22Rv1 (cell line): ENCODE measurements at regions not wholly inside any gene's neighbourhood (a gene's known extent, or its start where the extent isn't known, plus 50 kb on each side); places are given as distances from the start of the nearest gene placed in this dataset.

Source experiments
- CTCF ChIP-seq: fragments of 450-650 bp; IDR thresholded peaks from 2 replicates; pipeline ENCODE4 v1.5.1; 2017; ENCODE audit warnings: mild to moderate bottlenecking
- ZFX ChIP-seq: fragments of 450-650 bp; IDR thresholded peaks from 2 replicates; pipeline ENCODE4 v1.6.1; 2017; ENCODE audit warnings: antibody characterized with exemption, borderline replicate concordance

DNA sequence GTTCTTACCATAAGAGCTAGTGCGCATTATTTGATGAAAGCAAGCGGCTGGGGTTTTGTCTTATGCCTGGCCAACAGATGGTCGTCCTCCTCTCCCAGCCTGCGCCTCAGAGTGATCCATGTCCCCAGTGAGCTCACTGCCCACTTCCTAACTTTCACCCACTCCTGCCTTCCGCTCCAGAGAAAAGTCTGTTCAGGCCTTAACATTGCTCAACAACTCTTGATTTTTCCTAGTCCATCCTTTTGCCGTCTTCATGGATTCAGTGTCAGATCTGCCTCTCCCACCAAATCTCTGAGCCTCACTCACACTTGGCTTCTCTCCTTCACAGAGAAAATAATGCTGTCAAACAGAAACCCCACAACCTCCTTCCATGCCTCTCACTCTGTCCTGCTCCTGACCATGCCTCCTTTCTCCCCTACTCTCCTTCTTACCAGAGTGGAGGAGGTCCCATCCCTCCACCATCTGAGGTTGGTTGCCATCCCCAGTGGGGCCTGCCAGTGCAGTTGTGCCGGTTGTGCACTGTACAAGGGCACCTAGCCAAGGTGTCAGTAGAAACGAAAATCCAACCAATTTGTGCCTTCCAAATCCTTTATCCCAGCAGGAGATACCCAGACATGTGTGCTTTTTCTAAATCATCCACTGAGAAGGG is 58.9 kb upstream of the SRSF6 start:
- no peak for TF ChIP-seq CTCF
- TF ChIP-seq ZFX, result no peak
